ENCODE measurements at regions not wholly inside any gene's neighbourhood (a gene's known extent, or its start where the extent isn't known, plus 50 kb on each side); places are given as distances from the start of the nearest gene placed in this dataset.

GRCh38 chr18:78919956-78920355 is 59.7 kb upstream of the SALL3 start:
- TF ChIP-seq CTCF (IDR thresholded peaks at IDR 0.05) (no peak), POLR2A (IDR thresholded peaks at IDR 0.05) (no peak)
